PC-9 (cell line): ENCODE measurements at regions not wholly inside any gene's neighbourhood (a gene's known extent, or its start where the extent isn't known, plus 50 kb on each side); places are given as distances from the start of the nearest gene placed in this dataset.
A peak's percentile ranks its signal among the peaks of the same experiment; 100 is the strongest.

Experiments used
- BruUV-seq: library from RNA; stranded (reverse); fragments of 400-500 nt; replicated peaks from 2 replicates; lab custom pipeline; 2021; lab: Mats Ljungman, UMichigan
- CTCF ChIA-PET: fragments of 300-600 bp; sonication (Branson Sonifier 250); formaldehyde crosslinking; loops from one replicate; lab custom pipeline; 2022; ENCODE audit warnings: antibody characterized with exemption; lab: Charles Lee
- POLR2A ChIA-PET: fragments of 300-600 bp; sonication (Branson Sonifier 250); formaldehyde crosslinking; loops from one replicate; lab custom pipeline; 2022; ENCODE audit warnings: antibody characterized with exemption; ENCODE audit not compliant: unreplicated experiment; lab: Charles Lee
- DNase-seq, 2 experiments: peaks; one replicate each; pipeline versions ENCODE4 v3.0.0 to v3.0.0-alpha.2; 2015 to 2022; ENCODE audit warnings: mixed read lengths in 1 of 2
- H2AFZ ChIP-seq: fragments of 200-600 bp; sonication (generic); 2 replicates; pipeline ENCODE4 v1.8.1; 2017; ENCODE audit warnings: antibody characterized with exemption
- H3F3A ChIP-seq: fragments of 200-600 bp; sonication (generic); 2 replicates; pipeline ENCODE4 v1.8.1; 2017; ENCODE audit warnings: antibody characterized with exemption, mild to moderate bottlenecking, low read depth; ENCODE audit not compliant: insufficient read depth
- H3K27ac ChIP-seq: fragments of 200-600 bp; sonication (generic); 2 replicates; pipeline ENCODE4 v1.6.1; 2016; ENCODE audit warnings: mixed run types
- H3K27me3 ChIP-seq: fragments of 200-600 bp; sonication (generic); 2 replicates; pipeline ENCODE4 v1.6.1; 2016; ENCODE audit warnings: low read depth, mixed run types; ENCODE audit not compliant: insufficient read depth
- H3K36me3 ChIP-seq: fragments of 200-600 bp; sonication (generic); 2 replicates; pipeline ENCODE4 v1.6.1; 2016; ENCODE audit warnings: low read depth, mixed run types
- H3K4me1 ChIP-seq: fragments of 200-600 bp; sonication (generic); replicated peaks from 2 replicates; pipeline ENCODE4 v1.6.1; 2016; ENCODE audit warnings: mixed run types; ENCODE audit not compliant: insufficient read depth
- H3K4me2 ChIP-seq: fragments of 200-600 bp; sonication (generic); 2 replicates; pipeline ENCODE4 v1.6.1; 2017; ENCODE audit warnings: mixed run types
- H3K4me3 ChIP-seq: fragments of 200-600 bp; sonication (generic); 2 replicates; pipeline ENCODE4 v1.6.1; 2016; ENCODE audit warnings: mixed run types
- H3K79me2 ChIP-seq: fragments of 200-600 bp; sonication (generic); 2 replicates; pipeline ENCODE4 v1.6.1; 2017; ENCODE audit warnings: low read depth, mixed run types
- H3K9me2 ChIP-seq: fragments of 200-600 bp; sonication (generic); 2 replicates; pipeline ENCODE4 v1.8.1; 2017; ENCODE audit warnings: mild to moderate bottlenecking; ENCODE audit not compliant: insufficient read depth
- H3K9me3 ChIP-seq: fragments of 200-600 bp; sonication (generic); 2 replicates; pipeline ENCODE4 v1.8.1; 2016; ENCODE audit warnings: low read depth; ENCODE audit not compliant: insufficient read depth
- H4K20me1 ChIP-seq: fragments of 200-600 bp; sonication (generic); 2 replicates; pipeline ENCODE4 v1.8.1; 2017; ENCODE audit not compliant: insufficient read depth
- EZH2 ChIP-seq: fragments of 200-600 bp; sonication (generic); IDR thresholded peaks from 2 replicates; pipeline ENCODE4 v1.8.0; 2017; ENCODE audit warnings: antibody characterized with exemption, low read depth
- intact Hi-C: fragments of 100-400 bp; cut with micrococcal nuclease; formaldehyde crosslinking; loops from one replicate; pipeline ENCODE4 v1.10.0; 2022; ENCODE audit not compliant: unreplicated experiment
- TF ChIP-seq, protein P1 (sequence below): fragments of 200-600 bp; sonication (generic); conservative IDR thresholded peaks from 2 replicates; pipeline ENCODE4 v1.6.1; 2017; ENCODE audit warnings: mixed run types, antibody characterized with exemption, mild to moderate bottlenecking, moderate library complexity

- Histone ChIP-seq H3K27ac (peak overlapping the region; percentile 78), H2AFZ (no peak overlapping the region), H4K20me1 (no peaks in the 10 kb centered on the region), H3K9me3 (peaks cover 28% of the 10 kb centered on the region), H3F3A (peaks cover 24% of the 10 kb centered on the region), H3K4me2 (no peak overlapping the region), H3K4me3 (no peak overlapping the region), H3K9me2 (no peaks in the 10 kb centered on the region), H3K27me3 (no peaks in the 10 kb centered on the region), H3K4me1 (peaks cover 26% of the 10 kb centered on the region), H3K36me3 (no peaks in the 10 kb centered on the region), H3K79me2 (no peaks in the 10 kb centered on the region)
- TF ChIP-seq, protein P1, sequence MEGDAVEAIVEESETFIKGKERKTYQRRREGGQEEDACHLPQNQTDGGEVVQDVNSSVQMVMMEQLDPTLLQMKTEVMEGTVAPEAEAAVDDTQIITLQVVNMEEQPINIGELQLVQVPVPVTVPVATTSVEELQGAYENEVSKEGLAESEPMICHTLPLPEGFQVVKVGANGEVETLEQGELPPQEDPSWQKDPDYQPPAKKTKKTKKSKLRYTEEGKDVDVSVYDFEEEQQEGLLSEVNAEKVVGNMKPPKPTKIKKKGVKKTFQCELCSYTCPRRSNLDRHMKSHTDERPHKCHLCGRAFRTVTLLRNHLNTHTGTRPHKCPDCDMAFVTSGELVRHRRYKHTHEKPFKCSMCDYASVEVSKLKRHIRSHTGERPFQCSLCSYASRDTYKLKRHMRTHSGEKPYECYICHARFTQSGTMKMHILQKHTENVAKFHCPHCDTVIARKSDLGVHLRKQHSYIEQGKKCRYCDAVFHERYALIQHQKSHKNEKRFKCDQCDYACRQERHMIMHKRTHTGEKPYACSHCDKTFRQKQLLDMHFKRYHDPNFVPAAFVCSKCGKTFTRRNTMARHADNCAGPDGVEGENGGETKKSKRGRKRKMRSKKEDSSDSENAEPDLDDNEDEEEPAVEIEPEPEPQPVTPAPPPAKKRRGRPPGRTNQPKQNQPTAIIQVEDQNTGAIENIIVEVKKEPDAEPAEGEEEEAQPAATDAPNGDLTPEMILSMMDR: no peak
- no peak for TF ChIP-seq EZH2
- intact Hi-C loops: no loop called here
- no peak for DNase-seq
- ChIA-PET CTCF (no interaction called here), POLR2A (no interaction called here)
- no TSS peak for BruUV-seq
Observed at GRCh38 chr2:224103651-224104050, 64.6 kb upstream of the SERPINE2 start.

DNA sequence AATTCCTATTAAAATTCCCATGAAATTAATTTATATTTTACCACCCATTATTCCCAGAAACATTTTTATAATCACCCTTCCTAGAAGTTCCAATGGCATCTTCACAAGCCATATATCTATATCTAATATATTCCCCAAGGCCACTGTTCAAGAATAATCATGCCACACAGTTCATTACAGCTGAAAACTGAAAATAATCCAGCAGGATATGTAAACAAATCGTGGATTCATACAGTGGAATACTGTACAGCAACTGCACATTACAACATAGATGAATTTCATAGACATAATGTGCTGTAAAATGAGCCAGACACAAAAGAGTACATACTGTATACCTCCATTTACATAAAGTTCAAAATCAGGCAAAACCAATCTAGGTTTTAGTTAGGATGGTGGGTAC, 63.9 kb upstream of the SERPINE2 start:
- no peak for DNase-seq
- no peaks in the 10 kb centered on the region for H3K9me2 ChIP-seq
- peak overlapping the region; percentile 28 for H3K4me2 ChIP-seq
- peak overlapping the region; percentile 0; the same call in 1 of the 2 replicates for H2AFZ ChIP-seq
- H3F3A ChIP-seq: peaks cover 24% of the 10 kb centered on the region
- H3K27me3 ChIP-seq: no peaks in the 10 kb centered on the region
- intact Hi-C loops: no loop called here
- no peak overlapping the region for H3K4me3 ChIP-seq
- POLR2A ChIA-PET: no interaction called here
- H4K20me1 ChIP-seq: no peaks in the 10 kb centered on the region
- no peaks in the 10 kb centered on the region for H3K79me2 ChIP-seq
- peaks cover 29% of the 10 kb centered on the region for H3K9me3 ChIP-seq
- CTCF ChIA-PET: no interaction called here
- H3K36me3 ChIP-seq: no peaks in the 10 kb centered on the region
- no TSS peak for BruUV-seq
- TF ChIP-seq EZH2: no peak
- TF ChIP-seq, protein P1: no peak
- H3K4me1 ChIP-seq: peaks cover 26% of the 10 kb centered on the region
- peak overlapping the region; percentile 78 for H3K27ac ChIP-seq

DNA sequence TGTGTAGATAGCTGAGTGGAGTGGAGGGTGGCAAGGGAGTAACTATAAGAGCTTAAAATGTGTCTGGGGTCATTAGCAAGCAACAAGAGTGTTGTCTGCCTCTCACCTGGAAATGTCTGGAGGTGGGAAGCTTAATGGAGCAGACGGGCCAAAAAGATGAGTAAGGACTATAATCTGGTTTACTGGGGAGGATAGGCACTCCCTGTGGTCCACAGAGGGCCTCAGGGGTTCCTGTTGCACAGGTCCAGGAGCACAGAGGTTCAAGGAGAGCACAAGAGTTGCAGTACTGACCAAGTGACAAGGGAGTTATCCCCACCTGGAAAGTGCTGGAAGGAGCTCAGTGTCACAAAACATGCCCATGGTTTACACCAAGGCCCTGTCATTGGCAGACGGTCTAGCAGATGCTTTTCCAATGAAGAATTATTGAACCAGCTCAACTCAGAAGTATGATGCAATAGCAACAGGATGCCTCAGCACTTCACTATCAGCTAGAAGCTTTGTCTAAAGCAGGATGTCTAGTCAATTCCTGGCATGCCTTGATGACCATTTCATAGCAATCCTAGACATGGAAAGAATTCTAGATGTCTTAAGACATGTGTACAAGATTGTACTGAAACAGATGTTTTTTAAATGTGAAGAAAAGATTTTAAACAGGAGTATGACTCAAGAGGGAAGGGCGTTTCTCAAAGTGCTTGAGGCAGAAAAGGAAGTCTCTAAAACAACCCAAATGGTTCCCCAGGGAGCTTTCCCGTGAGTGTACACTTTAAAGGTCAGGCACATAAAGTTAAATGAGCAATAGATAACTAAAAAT, 62.9 kb upstream of the SERPINE2 start:
- DNase-seq: peak in 1 of 2 experiments; percentile 79
- CTCF ChIA-PET: interaction anchor here (0.6 to 1.3 kb wide), 2 partner anchors 16 to 1563 kb away, joined by 3 read pairs; no protein-coding TSS in a partner anchor

More for the DNA sequence above, 62.9 kb upstream of the SERPINE2 start:
- peaks cover 24% of the 10 kb centered on the region for H3F3A ChIP-seq
- peaks cover 26% of the 10 kb centered on the region for H3K4me1 ChIP-seq
- H3K27ac ChIP-seq: peak overlapping the region; percentile 78
- no peak for TF ChIP-seq EZH2
- TF ChIP-seq, protein P1: no peak
- H3K4me2 ChIP-seq: peak overlapping the region; percentile 28
- no peaks in the 10 kb centered on the region for H3K36me3 ChIP-seq
- POLR2A ChIA-PET: interaction anchor here (0.6 to 0.7 kb wide), 2 partner anchors 21 to 40 kb away, joined by 3 to 4 read pairs; no protein-coding TSS in a partner anchor
- intact Hi-C loops: no loop called here
- peaks cover 29% of the 10 kb centered on the region for H3K9me3 ChIP-seq
- no TSS peak for BruUV-seq
- H2AFZ ChIP-seq: peak overlapping the region; percentile 10; the same call in 1 of the 2 replicates
- H3K9me2 ChIP-seq: no peaks in the 10 kb centered on the region
- H4K20me1 ChIP-seq: no peaks in the 10 kb centered on the region
- no peak overlapping the region for H3K4me3 ChIP-seq
- no peaks in the 10 kb centered on the region for H3K79me2 ChIP-seq
- H3K27me3 ChIP-seq: no peaks in the 10 kb centered on the region
